ENCODE measurements at regions not wholly inside any gene's neighbourhood (a gene's known extent, or its start where the extent isn't known, plus 50 kb on each side); places are given as distances from the start of the nearest gene placed in this dataset.

GRCh38 chr2:212842544-212843185 lies 304.1 kb upstream of the ERBB4 start:
- TF ChIP-seq, protein P1, sequence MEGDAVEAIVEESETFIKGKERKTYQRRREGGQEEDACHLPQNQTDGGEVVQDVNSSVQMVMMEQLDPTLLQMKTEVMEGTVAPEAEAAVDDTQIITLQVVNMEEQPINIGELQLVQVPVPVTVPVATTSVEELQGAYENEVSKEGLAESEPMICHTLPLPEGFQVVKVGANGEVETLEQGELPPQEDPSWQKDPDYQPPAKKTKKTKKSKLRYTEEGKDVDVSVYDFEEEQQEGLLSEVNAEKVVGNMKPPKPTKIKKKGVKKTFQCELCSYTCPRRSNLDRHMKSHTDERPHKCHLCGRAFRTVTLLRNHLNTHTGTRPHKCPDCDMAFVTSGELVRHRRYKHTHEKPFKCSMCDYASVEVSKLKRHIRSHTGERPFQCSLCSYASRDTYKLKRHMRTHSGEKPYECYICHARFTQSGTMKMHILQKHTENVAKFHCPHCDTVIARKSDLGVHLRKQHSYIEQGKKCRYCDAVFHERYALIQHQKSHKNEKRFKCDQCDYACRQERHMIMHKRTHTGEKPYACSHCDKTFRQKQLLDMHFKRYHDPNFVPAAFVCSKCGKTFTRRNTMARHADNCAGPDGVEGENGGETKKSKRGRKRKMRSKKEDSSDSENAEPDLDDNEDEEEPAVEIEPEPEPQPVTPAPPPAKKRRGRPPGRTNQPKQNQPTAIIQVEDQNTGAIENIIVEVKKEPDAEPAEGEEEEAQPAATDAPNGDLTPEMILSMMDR (IDR thresholded peaks at IDR 0.05; ENCODE audit: insufficient read depth, low read depth, low read length), result no peak
- no peak for TF ChIP-seq EZH2 (IDR thresholded peaks at IDR 0.05; ENCODE audit: insufficient read depth, low read length)
